T-helper 2 cell treated with Interferon-gamma antibody and Interleukin-4, amounts not matched to agents 5 μg/mL and 100 μg/mL, for 36 hours (primary cell): ENCODE measurements at regions not wholly inside any gene's neighbourhood (a gene's known extent, or its start where the extent isn't known, plus 50 kb on each side); places are given as distances from the start of the nearest gene placed in this dataset.
"Not testable (repeated sequence)": the region's sequence is repeated elsewhere in the genome, so short reads cannot be mapped to it uniquely, and the experiment has no call there.

Source experiments
- DNase-seq: peaks from one replicate; pipeline ENCODE4 v3.0.0; 2021; ENCODE audit warnings: low spot score
- H3K27ac Mint-ChIP-seq: one replicate; pipeline ENCODE4 v1.8.0; 2021; ENCODE audit warnings: mild to moderate bottlenecking, mixed read lengths
- H3K27me3 Mint-ChIP-seq: one replicate; pipeline ENCODE4 v1.8.0; 2021; ENCODE audit warnings: low read depth, mixed read lengths
- H3K36me3 Mint-ChIP-seq: one replicate; pipeline ENCODE4 v1.8.0; 2021; ENCODE audit warnings: low read depth, mixed read lengths
- H3K4me1 Mint-ChIP-seq: one replicate; pipeline ENCODE4 v1.8.0; 2021; ENCODE audit warnings: low read depth, mixed read lengths
- H3K4me3 Mint-ChIP-seq: one replicate; pipeline ENCODE4 v1.8.0; 2022; ENCODE audit warnings: mild to moderate bottlenecking, moderate library complexity, mixed read lengths
- H3K9me3 Mint-ChIP-seq: one replicate; pipeline ENCODE4 v1.8.0; 2021; ENCODE audit warnings: mixed read lengths

- not testable (repeated sequence) for H3K27ac Mint-ChIP-seq, DNase-seq, H3K4me1 Mint-ChIP-seq, H3K36me3 Mint-ChIP-seq, H3K4me3 Mint-ChIP-seq, H3K27me3 Mint-ChIP-seq
- peaks cover 13% of the 10 kb centered on the region for H3K9me3 Mint-ChIP-seq
These were observed 1579.2 kb downstream of the SI start for GRCh38 chr3:163498842-163499735.

GRCh38 chr3:163491714-163492113 is 1586.6 kb downstream of the SI start:
- Mint-ChIP-seq H3K9me3 (no peaks in the 10 kb centered on the region), H3K4me3 (no peak overlapping the region), H3K4me1 (no peaks in the 10 kb centered on the region), H3K27me3 (no peaks in the 10 kb centered on the region), H3K36me3 (no peaks in the 10 kb centered on the region), H3K27ac (no peak overlapping the region)
- no peak for DNase-seq

GRCh38 chr3:163490119-163490518 is 1588.2 kb downstream of the SI start:
- Mint-ChIP-seq H3K36me3 (no peaks in the 10 kb centered on the region), H3K27me3 (no peaks in the 10 kb centered on the region), H3K27ac (no peak overlapping the region), H3K4me3 (no peak overlapping the region), H3K9me3 (no peaks in the 10 kb centered on the region), H3K4me1 (no peaks in the 10 kb centered on the region)
- DNase-seq = no peak

GRCh38 chr3:163482695-163483094 is 1595.6 kb downstream of the SI start:
- Mint-ChIP-seq H3K9me3 (peaks cover 16% of the 10 kb centered on the region), H3K27ac (no peak overlapping the region), H3K4me3 (no peak overlapping the region), H3K27me3 (no peaks in the 10 kb centered on the region), H3K4me1 (no peaks in the 10 kb centered on the region), H3K36me3 (no peaks in the 10 kb centered on the region)
- DNase-seq = no peak

GRCh38 chr3:163481738-163482137 is 1596.6 kb downstream of the SI start:
- no peak overlapping the region for H3K4me3 Mint-ChIP-seq
- H3K9me3 Mint-ChIP-seq = peaks cover 16% of the 10 kb centered on the region
- H3K27me3 Mint-ChIP-seq = no peaks in the 10 kb centered on the region
- H3K36me3 Mint-ChIP-seq = no peaks in the 10 kb centered on the region
- no peak for DNase-seq
- no peaks in the 10 kb centered on the region for H3K4me1 Mint-ChIP-seq
- H3K27ac Mint-ChIP-seq = no peak overlapping the region

GRCh38 chr3:163476179-163476578 is 1602.1 kb downstream of the SI start:
- peaks cover 12% of the 10 kb centered on the region for H3K9me3 Mint-ChIP-seq
- no peak overlapping the region for H3K27ac Mint-ChIP-seq
- H3K36me3 Mint-ChIP-seq = no peaks in the 10 kb centered on the region
- no peak for DNase-seq
- H3K27me3 Mint-ChIP-seq = no peaks in the 10 kb centered on the region
- H3K4me3 Mint-ChIP-seq = no peak overlapping the region
- H3K4me1 Mint-ChIP-seq = no peaks in the 10 kb centered on the region

- no peak overlapping the region for H3K27ac Mint-ChIP-seq
- H3K36me3 Mint-ChIP-seq = no peaks in the 10 kb centered on the region
- H3K4me1 Mint-ChIP-seq = no peaks in the 10 kb centered on the region
- H3K27me3 Mint-ChIP-seq = no peaks in the 10 kb centered on the region
- no peak for DNase-seq
- peaks cover 7% of the 10 kb centered on the region for H3K9me3 Mint-ChIP-seq
- H3K4me3 Mint-ChIP-seq = no peak overlapping the region
These were observed 1603.5 kb downstream of the SI start for GRCh38 chr3:163474766-163475165.

GRCh38 chr3:163468531-163469335 is 1609.6 kb downstream of the SI start:
- no peak overlapping the region for H3K27ac Mint-ChIP-seq
- no peaks in the 10 kb centered on the region for H3K4me1 Mint-ChIP-seq
- H3K9me3 Mint-ChIP-seq = peaks cover 20% of the 10 kb centered on the region
- H3K4me3 Mint-ChIP-seq = no peak overlapping the region
- no peaks in the 10 kb centered on the region for H3K27me3 Mint-ChIP-seq
- H3K36me3 Mint-ChIP-seq = no peaks in the 10 kb centered on the region
- DNase-seq = no peak

- H3K27me3 Mint-ChIP-seq = no peaks in the 10 kb centered on the region
- no peak overlapping the region for H3K4me3 Mint-ChIP-seq
- peaks cover 14% of the 10 kb centered on the region for H3K9me3 Mint-ChIP-seq
- no peaks in the 10 kb centered on the region for H3K36me3 Mint-ChIP-seq
- DNase-seq = no peak
- no peak overlapping the region for H3K27ac Mint-ChIP-seq
- no peaks in the 10 kb centered on the region for H3K4me1 Mint-ChIP-seq
These were observed 1615.8 kb downstream of the SI start for GRCh38 chr3:163462446-163462845.

GRCh38 chr3:163450698-163451097 is 1627.6 kb downstream of the SI start:
- Mint-ChIP-seq H3K4me3 (no peak overlapping the region), H3K4me1 (no peaks in the 10 kb centered on the region), H3K9me3 (peaks cover 24% of the 10 kb centered on the region), H3K36me3 (no peaks in the 10 kb centered on the region), H3K27me3 (no peaks in the 10 kb centered on the region), H3K27ac (no peak overlapping the region)
- DNase-seq = no peak

GRCh38 chr3:163438760-163439159 is 1639.5 kb downstream of the SI start:
- H3K27me3 Mint-ChIP-seq = no peaks in the 10 kb centered on the region
- peaks cover 5% of the 10 kb centered on the region for H3K9me3 Mint-ChIP-seq
- no peak overlapping the region for H3K27ac Mint-ChIP-seq
- no peaks in the 10 kb centered on the region for H3K36me3 Mint-ChIP-seq
- no peak for DNase-seq
- no peaks in the 10 kb centered on the region for H3K4me1 Mint-ChIP-seq
- H3K4me3 Mint-ChIP-seq = no peak overlapping the region

GRCh38 chr3:163422671-163423070 is 1655.6 kb downstream of the SI start:
- H3K27me3 Mint-ChIP-seq = no peaks in the 10 kb centered on the region
- H3K4me1 Mint-ChIP-seq = no peaks in the 10 kb centered on the region
- no peak for DNase-seq
- no peak overlapping the region for H3K4me3 Mint-ChIP-seq
- no peaks in the 10 kb centered on the region for H3K36me3 Mint-ChIP-seq
- no peak overlapping the region for H3K27ac Mint-ChIP-seq
- peaks cover 23% of the 10 kb centered on the region for H3K9me3 Mint-ChIP-seq

GRCh38 chr3:163391407-163392181 is 1686.7 kb downstream of the SI start:
- Mint-ChIP-seq H3K27me3 (no peaks in the 10 kb centered on the region), H3K27ac (no peak overlapping the region), H3K36me3 (no peaks in the 10 kb centered on the region), H3K4me3 (no peak overlapping the region), H3K9me3 (peaks cover 12% of the 10 kb centered on the region), H3K4me1 (no peaks in the 10 kb centered on the region)
- no peak for DNase-seq

- no peaks in the 10 kb centered on the region for H3K4me1 Mint-ChIP-seq
- H3K27ac Mint-ChIP-seq = no peak overlapping the region
- DNase-seq = no peak
- peaks cover 14% of the 10 kb centered on the region for H3K9me3 Mint-ChIP-seq
- H3K27me3 Mint-ChIP-seq = no peaks in the 10 kb centered on the region
- no peaks in the 10 kb centered on the region for H3K36me3 Mint-ChIP-seq
- no peak overlapping the region for H3K4me3 Mint-ChIP-seq
These were observed 1693.9 kb downstream of the SI start for GRCh38 chr3:163384383-163384782.
